ENCODE measurements at regions not wholly inside any gene's neighbourhood (a gene's known extent, or its start where the extent isn't known, plus 50 kb on each side); places are given as distances from the start of the nearest gene placed in this dataset.

- Histone ChIP-seq H3K9me3 (replicated peaks; ENCODE audit: control insufficient read depth, insufficient read depth, low read length) (no peaks in the 10 kb centered on the region), H3K4me3 (replicated peaks in 1 of 3; ENCODE audit: insufficient read depth in 1 of 3, low read depth in 1 of 3, low read length in 3 of 3) (no peak overlapping the region), H3K4me1 (ENCODE audit: control insufficient read depth, extremely low read depth, insufficient read depth, low read length) (no peaks in the 10 kb centered on the region), H3K9ac (replicated peaks; ENCODE audit: extremely low read depth, insufficient read depth, low read length) (no peak overlapping the region), H4K20me1 (replicated peaks; ENCODE audit: control insufficient read depth, extremely low read depth, insufficient read depth, low read length) (no peaks in the 10 kb centered on the region), H3K27ac (ENCODE audit: insufficient read depth, low read depth, low read length) (no peak overlapping the region), H3K4me2 (ENCODE audit: insufficient read depth, low read length) (no peak overlapping the region), H3K9me1 (replicated peaks; ENCODE audit: control insufficient read depth, extremely low read depth, insufficient read depth, low read length) (no peaks in the 10 kb centered on the region), H3K27me3 (ENCODE audit: control insufficient read depth in 2 of 2, insufficient read depth in 2 of 2, low read length in 2 of 2) (no peaks in the 10 kb centered on the region), H3K36me3 (ENCODE audit: control insufficient read depth in 2 of 2, extremely low read depth in 1 of 2, insufficient read depth in 2 of 2, low read length in 2 of 2) (no peaks in the 10 kb centered on the region), H2AFZ (ENCODE audit: low read depth, low read length) (no peak overlapping the region), H3K79me2 (ENCODE audit: control insufficient read depth, insufficient read depth, low read length) (no peaks in the 10 kb centered on the region)
- intact Hi-C loops (cut with micrococcal nuclease) (no loop called here), dilution Hi-C loops (cut with MboI; ENCODE audit: extremely low pct_ligation_motif_present, low sequenced_read_pairs) (no loop called here)
- DNase-seq (ENCODE audit: low read depth, low spot score): no peak
- FAIRE-seq: no peak
- CTCF ChIA-PET: no interaction called here
- TF ChIP-seq GATA2 (IDR thresholded peaks at IDR 0.05; ENCODE audit: insufficient read depth, insufficient read length, low read depth, low read length): no peak
- no peak for TF ChIP-seq POLR2AphosphoS5 (IDR thresholded peaks at IDR 0.05; ENCODE audit: insufficient read depth, low read depth, low read length)
- TF ChIP-seq, protein P1, sequence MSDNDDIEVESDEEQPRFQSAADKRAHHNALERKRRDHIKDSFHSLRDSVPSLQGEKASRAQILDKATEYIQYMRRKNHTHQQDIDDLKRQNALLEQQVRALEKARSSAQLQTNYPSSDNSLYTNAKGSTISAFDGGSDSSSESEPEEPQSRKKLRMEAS (IDR thresholded peaks at IDR 0.05; ENCODE audit: insufficient read depth, insufficient read length): no peak
- TF ChIP-seq CTCF (IDR thresholded peaks at IDR 0.05; ENCODE audit: extremely low read depth in 1 of 2, insufficient read depth in 1 of 2, low read depth in 1 of 2, low read length in 2 of 2): no peak
- TF ChIP-seq MYC (IDR thresholded peaks at IDR 0.05; ENCODE audit: low read depth, low read length): no peak
- no peak for TF ChIP-seq FOS (IDR thresholded peaks at IDR 0.05; ENCODE audit: borderline replicate concordance, insufficient read depth, low read length)
- no peak for TF ChIP-seq EZH2 (IDR thresholded peaks at IDR 0.05; ENCODE audit: borderline replicate concordance, low read depth, low read length, severe bottlenecking)
- TF ChIP-seq POLR2A (IDR thresholded peaks at IDR 0.05; ENCODE audit: low read depth, low read length): no peak
- no peak for TF ChIP-seq JUN (IDR thresholded peaks at IDR 0.05; ENCODE audit: borderline replicate concordance, insufficient read depth, insufficient read length, low read depth)
- POLR2A ChIA-PET: no interaction called here
- no TSS peak for BruUV-seq (replicated peaks)
Observed at GRCh38 chr10:117646718-117647117, 104.2 kb downstream of the EMX2 start.

Measured in endothelial cell of umbilical vein (primary cell).